Left ventricle myocardium superior (tissue), 1 donor: ENCODE measurements at regions not wholly inside any gene's neighbourhood (a gene's known extent, or its start where the extent isn't known, plus 50 kb on each side); places are given as distances from the start of the nearest gene placed in this dataset.
"Not testable (repeated sequence)": the region's sequence is repeated elsewhere in the genome, so short reads cannot be mapped to it uniquely, and the experiment has no call there.

Experiments
- ATAC-seq: fragments of 200-7000 bp; cut with Tn5 transposase; one replicate; pipeline ENCODE4 v1.9.1; 2020; ENCODE audit warnings: mild to moderate bottlenecking, moderate library complexity
- DNase-seq: peaks from one replicate; pipeline ENCODE4 v3.0.0-alpha.2; 2020
- intact Hi-C: fragments of 100-400 bp; cut with micrococcal nuclease; formaldehyde crosslinking; loops from one replicate; pipeline ENCODE4 v1.11.0; 2022
- donor health status: DM: no; HTN: yes; CAD: no; lungs with severe emphysema.

DNA sequence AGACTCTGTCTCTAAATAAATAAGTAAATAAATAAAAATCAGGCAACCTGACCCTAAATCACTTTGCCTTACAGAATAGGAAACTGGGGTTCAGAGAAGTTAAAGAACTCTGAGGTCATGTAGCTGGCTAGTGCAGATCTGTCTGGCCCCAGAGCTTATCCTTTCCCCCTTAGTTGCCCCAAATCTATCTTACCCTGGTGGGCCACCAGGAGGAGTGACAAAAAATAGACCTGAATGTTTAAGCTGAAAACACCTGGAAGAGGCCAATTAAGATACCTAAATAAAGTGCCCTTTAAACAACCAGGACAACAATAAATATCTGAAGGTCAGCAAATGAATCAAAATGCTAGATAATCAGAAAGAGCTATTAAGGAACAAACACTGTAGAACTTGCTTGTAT is 59.7 kb downstream of the TEX35 start:
- DNase-seq (no peak), ATAC-seq (no peak)
- intact Hi-C loops: no loop called here

DNA sequence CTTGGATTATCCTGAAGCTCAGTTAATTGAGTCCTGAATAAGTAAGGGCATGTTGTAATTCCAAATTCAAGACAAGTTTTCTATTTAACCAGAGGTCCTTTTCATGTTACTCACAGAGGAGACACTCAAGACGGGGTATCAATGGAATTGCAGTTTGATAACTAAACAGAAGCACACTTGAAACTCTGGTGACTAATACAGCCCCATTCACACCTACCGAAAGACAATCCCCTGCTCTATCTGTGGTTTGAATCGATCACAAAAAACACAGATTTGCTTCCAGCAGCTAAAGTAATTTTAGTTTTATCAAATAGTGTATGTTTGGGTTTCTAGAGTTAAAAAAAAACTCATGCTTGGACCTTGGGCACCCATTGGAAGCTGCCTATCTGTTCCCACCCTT is 60.4 kb downstream of the TEX35 start:
- DNase-seq (no peak), ATAC-seq (no peak)
- intact Hi-C loops: no loop called here

DNA sequence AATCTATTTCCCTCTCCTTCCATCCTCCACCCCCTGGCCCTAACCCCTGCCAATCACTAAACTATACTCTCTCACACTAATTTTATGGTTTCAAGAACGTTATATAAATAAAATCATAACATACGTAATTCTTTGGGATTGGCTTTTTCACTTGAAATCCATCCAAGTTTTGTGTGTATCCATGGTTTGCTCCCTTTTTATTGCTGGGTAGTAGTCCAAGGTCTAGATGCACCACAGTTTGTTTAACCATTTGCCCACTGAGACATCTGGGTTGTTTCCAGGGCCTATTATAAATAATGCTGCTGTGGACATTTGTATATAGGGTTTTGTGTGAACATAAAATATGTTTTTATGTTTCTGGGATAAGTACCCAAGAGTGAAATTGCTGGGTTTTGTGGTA is 61.4 kb downstream of the TEX35 start:
- ATAC-seq (no peak), DNase-seq (no peak)
- intact Hi-C loops: no loop called here

DNA sequence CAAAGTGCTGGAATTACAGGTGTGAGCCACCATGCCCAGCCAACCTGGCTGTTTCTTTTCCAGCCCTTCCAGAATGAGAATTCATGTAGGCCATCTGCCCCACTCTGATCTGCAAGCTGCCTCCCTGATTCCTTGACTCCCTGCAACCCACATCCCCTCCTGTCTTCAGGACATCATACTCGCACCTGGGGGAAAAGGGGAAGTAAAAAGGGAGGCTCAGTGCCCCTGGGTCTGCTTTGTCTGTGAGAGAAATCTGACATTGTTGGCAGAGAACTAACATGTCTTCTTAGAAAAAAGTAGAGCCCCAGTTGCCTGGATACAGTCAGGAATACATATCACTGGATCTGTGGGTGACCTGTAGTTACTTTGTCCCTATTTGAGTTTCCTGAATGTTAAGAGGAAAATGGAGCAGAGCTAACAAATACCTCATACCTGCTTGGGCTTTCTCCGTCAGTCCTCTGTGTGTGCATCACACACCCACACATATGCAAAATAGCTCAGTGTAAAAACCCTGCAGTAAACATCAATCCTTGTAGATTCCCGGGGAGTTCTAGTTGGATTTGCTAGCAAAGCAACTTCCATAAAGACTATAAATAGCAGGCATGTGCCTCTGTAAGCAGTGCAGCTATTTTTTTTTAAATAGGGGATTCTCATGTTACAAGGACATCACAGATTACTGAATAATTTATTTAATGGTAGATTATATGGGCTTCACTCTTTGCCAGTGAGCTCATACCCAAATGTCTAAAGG is 62.9 kb downstream of the TEX35 start:
- ATAC-seq: peak; percentile 28
- DNase-seq: no peak
- intact Hi-C loops: no loop called here

DNA sequence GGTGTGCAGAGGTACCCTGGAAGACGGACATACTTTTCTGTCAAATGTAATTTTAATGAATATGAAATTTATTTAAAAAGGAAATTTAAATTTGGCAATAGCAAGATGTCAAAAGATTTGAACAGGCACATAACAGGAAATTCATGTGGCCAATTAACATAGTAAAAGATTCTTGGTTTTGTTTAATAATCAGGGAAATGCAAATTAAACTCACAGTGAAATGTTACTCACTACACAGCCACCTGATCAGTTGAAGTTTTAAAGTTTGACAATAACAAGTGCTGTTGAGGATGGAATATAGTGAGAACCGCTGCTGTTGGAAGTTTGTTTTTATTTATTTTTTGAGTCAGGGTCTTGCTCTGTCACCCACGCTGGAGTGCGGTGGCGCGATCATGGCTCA is 63.9 kb downstream of the TEX35 start:
- DNase-seq (no peak), ATAC-seq (no peak)
- intact Hi-C loops: no loop called here

DNA sequence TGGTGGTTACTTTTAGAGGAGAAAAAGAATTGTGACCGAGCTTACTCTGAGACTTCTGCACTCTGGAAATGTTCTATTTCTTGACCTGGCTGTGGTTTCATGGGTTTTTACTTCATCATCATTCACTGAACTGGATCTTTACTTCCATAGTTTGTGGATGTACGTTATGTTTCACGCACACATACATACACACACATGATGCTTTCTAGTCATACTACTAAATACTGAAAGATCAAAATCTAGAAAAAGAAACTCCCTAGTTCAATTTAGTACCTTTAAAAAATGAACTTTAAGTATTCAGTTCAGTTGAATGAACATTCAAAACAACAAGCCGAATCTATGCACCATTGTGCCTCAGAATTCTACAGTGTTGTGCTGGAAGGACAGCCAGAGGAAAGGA is 65.0 kb downstream of the TEX35 start:
- no peak for ATAC-seq
- no peak for DNase-seq
- intact Hi-C loops: no loop called here

DNA sequence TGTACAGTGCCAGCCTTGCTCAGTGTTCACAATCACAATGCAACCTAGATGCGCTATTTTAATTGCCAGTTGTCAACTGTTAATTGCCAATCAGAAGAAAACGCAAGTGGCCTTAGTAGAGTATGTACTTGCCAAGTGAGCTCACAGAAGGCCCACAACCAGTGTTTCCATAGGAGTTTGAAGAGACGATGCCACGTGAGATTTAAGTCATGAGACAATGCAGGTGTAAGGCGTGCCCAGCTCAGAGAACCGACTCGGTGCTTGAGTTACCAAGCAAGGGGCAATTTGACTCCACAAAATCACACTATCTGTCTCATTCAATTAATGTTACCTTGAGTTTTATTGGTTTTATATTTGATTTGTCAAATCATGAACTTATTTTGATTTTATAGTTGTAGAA is 65.6 kb downstream of the TEX35 start:
- ATAC-seq: no peak
- intact Hi-C loops: no loop called here
- DNase-seq: no peak

DNA sequence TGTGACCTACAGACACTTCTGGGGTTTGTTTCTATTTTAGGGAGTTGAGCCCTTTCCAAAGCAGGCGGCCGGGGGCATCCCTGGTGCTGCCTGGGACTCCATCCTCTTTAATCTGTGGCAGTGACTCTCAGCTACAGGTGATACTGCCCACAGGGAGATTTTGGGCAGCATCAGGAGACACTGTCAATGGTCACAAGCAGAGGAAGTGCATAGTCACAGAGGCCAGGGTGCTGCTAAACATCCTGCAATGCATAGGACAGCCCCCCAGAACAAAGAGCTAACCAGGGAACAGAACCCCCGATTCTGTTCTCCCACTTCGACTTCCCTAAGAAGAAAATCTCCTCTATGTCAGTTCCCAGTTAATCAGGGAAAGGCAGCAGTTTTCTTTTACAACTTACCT is 66.2 kb downstream of the TEX35 start:
- DNase-seq (no peak), ATAC-seq (no peak)
- intact Hi-C loops: no loop called here

DNA sequence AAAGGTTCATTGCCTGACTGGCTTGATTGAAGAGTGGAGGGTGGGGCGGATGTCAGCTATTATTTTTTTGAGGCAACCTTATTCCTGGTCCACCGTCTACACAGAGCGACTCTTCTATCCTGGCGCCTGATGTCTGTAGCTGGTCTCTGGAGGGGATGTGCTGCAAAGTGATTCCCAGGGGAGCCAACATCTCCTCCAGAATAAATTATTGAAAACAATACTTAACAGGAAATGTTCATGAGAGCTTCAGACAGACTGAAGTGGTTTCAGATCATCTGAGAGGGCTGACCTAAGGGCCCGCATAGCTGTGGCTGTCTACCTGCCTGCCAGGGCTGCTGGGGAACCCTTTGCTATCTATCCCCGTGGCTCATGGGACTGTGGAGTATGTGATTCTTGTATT is 66.7 kb downstream of the TEX35 start:
- ATAC-seq (no peak), DNase-seq (no peak)
- intact Hi-C loops: no loop called here

DNA sequence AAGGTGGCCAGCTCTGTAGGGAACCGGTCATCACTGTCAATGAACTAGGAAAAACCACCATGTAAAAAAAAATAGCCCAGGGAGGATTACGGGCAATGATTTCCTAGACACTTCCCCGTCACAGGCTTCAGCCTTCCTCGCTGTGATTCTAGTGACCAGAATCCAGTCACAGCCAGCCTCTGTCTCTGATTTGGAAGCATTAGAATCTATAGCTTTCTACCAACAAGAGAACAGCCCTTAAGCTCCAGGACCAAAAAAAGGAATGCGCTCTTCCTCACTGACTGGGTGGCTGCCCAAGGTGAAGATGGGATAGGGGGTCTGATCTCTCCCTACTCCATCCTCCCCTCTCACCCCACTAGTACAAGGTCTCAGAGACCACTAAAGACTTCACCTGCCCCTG is 67.2 kb downstream of the TEX35 start:
- intact Hi-C loops: no loop called here
- DNase-seq (no peak), ATAC-seq (no peak)

DNA sequence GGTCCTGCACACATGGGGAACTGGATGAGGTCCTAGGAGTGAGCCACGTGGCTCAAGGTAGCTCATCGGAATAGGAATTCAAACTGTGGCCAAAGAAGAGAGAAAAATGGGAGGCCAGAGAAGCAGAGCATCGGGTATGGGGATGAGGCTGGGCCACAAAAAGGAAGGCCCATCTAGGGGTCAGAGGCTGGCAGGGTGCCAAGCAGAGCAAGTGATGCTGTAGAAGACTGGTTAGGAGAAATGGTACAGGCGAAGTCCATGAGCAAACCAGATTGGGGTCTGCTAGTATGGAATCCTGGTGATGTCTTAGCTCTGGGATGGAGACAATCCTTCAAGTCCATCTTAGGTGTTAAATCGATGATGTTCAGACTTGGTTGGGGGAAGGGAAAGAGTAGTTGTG is 68.0 kb downstream of the TEX35 start:
- ATAC-seq (no peak), DNase-seq (no peak)
- intact Hi-C loops: no loop called here

DNA sequence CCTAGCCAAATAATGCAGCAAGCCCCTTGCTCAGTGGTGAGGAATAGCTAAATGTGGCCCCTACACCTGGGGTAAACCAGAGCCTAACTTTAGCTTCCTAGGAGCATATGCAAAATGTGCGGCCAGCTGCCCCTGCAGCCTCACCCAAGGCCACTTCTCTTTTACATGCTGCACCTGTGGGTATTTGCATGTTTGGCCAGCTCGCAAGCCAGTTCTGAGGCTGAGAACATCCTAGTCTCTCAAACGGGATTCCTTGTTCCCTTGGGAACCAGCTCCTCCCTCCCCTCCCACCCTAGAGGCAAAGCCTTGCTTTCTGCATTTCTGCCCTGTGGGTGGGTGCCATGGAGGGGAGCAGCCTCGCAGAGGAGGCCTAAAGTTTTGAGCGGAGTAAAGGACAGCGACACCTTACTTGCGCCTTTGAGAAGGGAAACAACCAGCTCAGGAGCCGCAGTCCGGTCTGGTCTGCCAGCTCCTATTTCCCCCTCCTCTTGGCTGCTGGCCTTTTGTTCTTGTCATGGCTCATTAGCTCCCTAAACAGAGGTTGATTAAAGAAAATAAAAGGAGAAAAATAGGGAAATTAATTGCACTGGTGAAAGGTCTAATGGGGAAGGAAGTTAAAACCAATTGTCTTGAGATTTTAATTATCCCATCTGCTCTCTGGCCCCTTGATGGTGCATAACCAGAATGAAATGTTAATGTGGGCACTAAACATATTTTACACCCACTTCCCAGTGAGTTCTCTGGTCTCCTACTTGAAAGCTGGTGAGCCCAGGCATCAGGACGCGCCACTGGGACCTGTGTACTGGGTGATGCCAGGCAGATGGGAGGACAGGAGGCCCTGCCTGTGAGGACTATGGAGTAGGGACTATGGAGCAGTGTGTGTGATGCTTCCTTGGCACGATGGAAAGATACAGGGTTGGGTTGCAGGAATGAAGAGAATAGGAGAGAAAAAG is 68.7 kb downstream of the TEX35 start:
- intact Hi-C loops: no loop called here
- ATAC-seq (peak; percentile 21), DNase-seq (no peak)

DNA sequence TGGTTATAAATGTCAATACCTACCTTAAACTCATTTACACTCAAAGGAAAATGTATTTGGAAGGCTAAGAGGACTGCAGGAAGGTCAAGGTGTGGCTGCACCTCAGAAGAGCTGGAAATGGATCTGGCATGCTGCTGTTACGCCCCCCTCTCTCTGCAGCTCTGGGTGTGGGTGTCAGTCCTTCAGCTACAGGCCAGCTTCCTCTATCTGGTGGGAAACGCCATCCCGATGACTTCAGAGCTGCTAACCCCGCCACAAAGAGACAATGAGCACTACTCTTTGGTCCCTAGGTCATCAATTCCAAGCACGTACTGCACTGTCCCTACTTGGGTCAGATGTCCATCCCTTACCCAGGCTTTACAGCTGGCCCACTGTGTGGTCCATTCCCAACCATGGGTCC is 74.2 kb downstream of the TEX35 start:
- intact Hi-C loops: no loop called here
- DNase-seq (no peak), ATAC-seq (no peak)

DNA sequence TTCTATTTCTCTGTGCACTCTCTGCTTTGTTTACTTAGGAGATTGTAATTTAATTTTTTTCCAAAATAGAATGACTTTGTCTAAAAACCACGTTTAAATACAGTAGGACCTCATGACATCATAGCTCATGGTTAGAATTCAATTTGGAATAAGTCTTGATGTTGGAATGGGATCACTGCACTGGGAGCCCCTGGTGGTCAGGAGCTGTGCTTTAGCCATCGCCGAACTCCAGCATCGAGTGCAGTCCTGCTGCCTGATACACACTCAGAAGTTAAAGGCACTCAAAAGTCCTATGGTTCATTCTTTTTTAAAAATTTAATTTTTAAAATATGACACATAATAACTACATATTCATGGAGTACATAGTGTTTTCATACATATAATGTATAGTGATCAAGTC is 75.1 kb downstream of the TEX35 start:
- no peak for ATAC-seq
- intact Hi-C loops: no loop called here
- no peak for DNase-seq

DNA sequence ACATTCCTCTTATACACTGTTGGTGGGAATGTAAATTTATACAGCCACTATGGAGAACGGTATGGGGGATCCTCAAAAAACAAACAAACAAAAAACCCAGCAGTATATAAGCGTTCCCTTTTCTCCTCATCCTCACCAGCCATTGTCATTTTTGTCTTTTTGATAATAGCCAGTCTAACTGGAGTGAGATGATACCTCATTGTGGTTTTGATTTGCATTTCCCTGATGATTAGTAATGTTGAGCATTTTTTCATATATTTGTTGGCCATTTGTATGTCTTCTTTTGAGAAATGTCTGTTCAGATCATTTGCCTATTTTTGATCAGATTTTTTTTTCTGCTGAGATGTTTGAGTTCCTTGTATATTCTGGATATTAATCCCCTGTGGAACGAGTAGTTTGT is 76.1 kb downstream of the TEX35 start:
- intact Hi-C loops, DNase-seq, ATAC-seq: not testable (repeated sequence)

DNA sequence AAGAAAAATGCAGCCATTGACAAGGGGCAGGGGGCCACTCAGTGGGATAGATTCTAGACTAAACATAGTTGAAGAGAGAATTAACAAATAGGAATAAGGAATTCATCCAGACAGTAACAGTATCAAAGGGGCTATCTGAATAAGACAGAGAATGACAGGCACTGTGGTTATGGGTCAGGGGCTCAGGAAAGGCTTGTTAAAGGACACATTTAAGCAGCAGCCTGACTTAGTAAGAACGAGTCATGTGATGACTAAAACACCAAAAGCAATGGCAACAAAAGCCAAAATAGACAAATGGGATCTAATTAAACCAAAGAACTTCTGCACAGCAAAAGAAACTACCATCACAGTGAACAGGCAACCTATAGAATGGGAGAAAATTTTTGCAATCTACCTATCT is 78.9 kb downstream of the TEX35 start:
- DNase-seq, ATAC-seq, intact Hi-C loops: not testable (repeated sequence)

DNA sequence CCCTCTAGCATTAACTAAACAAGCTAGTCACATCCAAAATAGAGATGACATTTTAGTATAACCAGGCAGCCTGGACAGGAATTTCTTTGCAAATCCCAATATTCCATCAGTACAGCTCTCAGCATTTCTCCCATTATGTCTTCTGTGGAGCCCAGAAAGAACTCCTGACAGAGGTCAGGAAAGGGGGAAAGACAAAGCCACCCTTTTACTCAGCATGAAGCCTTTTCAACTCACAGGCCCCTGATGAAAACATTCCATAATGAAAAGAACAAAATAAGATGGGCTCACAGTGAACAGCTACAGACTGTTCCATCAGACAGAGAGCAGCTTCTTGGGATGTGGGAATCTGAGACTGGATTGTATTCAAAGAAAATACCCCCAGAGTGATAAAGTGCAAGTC is 80.6 kb downstream of the TEX35 start:
- DNase-seq (no peak), ATAC-seq (peak; percentile 17)
- intact Hi-C loops: no loop called here

DNA sequence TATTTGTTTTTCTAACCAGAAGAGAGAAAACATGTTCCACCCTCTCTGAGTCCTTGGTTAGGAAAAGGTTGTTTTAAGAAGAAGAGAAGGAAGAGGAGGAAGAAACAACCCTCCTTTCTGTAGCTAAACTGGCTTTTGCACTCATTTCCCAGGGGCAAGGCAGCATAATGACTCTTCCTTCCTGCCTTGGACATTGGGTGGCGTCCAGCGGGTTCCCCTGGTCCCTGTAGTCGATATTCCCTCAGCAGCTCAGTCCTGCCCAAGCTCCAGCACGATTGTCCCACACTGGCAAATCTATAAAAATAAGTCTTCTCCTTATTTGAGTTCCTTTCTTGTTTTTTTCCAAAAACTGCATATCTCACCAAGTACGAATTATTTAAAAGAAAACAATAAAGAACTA is 81.2 kb downstream of the TEX35 start:
- peak; percentile 50 for ATAC-seq
- intact Hi-C loops: no loop called here
- peak; percentile 41 for DNase-seq

DNA sequence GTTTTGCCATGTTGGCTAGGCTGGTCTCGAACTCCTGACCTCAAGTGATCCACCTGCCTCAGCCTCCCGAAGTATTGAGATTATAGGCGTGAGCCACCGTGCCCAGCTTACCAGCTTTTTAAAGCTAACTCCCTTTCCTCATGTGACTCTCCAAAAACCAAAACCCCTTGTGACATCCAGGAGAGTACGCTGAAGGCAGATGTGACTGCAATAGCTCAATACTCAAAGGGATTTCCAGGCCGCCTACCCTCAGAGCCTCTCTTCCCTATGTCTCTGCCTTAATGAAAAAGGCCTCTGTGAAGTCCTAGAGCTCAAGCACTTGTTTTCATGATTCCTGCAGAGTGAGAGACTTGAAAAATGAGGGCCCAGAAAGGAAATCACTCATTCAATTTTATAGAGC is 82.6 kb downstream of the TEX35 start:
- intact Hi-C loops: no loop called here
- ATAC-seq (no peak), DNase-seq (no peak)

DNA sequence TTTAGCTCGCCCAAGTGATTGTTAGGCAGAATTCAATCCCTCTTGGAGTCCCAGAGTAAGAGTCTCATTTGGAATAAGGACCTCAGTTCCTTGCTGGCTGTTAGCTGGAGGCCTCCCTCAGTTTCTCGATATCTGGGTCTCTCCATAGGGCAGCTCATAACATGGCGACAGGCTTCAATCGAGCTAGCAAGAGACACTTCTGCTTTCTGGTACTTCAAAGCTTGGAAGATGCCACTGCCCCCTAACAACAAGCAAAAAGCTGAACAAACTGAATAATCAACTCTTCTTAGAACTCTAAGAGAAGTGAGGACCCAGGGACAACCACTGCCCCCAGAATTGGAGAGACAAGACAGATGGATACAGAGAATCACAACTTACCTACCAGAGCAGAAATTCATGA is 86.2 kb downstream of the TEX35 start:
- DNase-seq (no peak), ATAC-seq (no peak)
- intact Hi-C loops: no loop called here

DNA sequence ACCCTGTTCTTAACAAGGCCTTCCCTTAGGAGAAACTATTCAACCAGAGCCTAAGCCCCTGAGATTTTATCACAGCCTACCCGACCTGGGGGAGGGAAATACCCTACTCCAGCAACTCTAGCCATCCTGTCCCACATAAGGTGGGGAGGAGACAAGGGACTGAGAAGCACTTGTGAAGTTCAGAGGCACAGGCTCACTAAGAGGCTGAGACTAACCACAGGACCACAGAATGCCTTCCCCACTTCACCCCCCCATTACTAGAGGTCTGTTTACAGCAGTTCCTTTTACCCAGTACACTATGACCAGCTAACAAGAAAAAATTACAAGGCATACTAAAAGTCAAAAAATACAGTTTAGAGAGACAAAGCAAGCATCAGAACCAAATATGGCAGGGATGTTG is 86.8 kb downstream of the TEX35 start:
- ATAC-seq (no peak), DNase-seq (no peak)

More for the DNA sequence above, 86.8 kb downstream of the TEX35 start:
- intact Hi-C loops: no loop called here
